ENCODE measurements at regions not wholly inside any gene's neighbourhood (a gene's known extent, or its start where the extent isn't known, plus 50 kb on each side); places are given as distances from the start of the nearest gene placed in this dataset.

GRCh38 chr9:87824216-87824875, 58.3 kb upstream of the SPATA31E1 start:
- DNase-seq = no peak

- no peak for DNase-seq
Measured at GRCh38 chr9:87824886-87825285, 57.8 kb upstream of the SPATA31E1 start.

GRCh38 chr9:87826331-87826730, 56.3 kb upstream of the SPATA31E1 start:
- DNase-seq = no peak

- DNase-seq = no peak
Measured at GRCh38 chr9:87827341-87827740, 55.3 kb upstream of the SPATA31E1 start.

GRCh38 chr9:87829756-87830155, 52.9 kb upstream of the SPATA31E1 start:
- no peak for DNase-seq

GRCh38 chr9:87830446-87830845, 52.2 kb upstream of the SPATA31E1 start:
- no peak for DNase-seq

- no peak for DNase-seq
Measured at GRCh38 chr9:87831159-87831558, 51.5 kb upstream of the SPATA31E1 start.
